Mesothelial cell of epicardium (in vitro differentiated cells): ENCODE measurements at regions not wholly inside any gene's neighbourhood (a gene's known extent, or its start where the extent isn't known, plus 50 kb on each side); places are given as distances from the start of the nearest gene placed in this dataset.

Source experiments
- DNase-seq, 2 experiments: peaks; one replicate each; pipeline ENCODE4 v3.0.0; 2021; ENCODE audit warnings: low spot score in 2 of 2; ENCODE audit not compliant: unreplicated experiment in 2 of 2
- H3K27ac Mint-ChIP-seq: 2 replicates; pipeline ENCODE4 v1.8.0; 2021; ENCODE audit warnings: mixed read lengths
- H3K27me3 Mint-ChIP-seq: 2 replicates; pipeline ENCODE4 v1.8.0; 2021; ENCODE audit warnings: low read depth, mixed read lengths
- H3K36me3 Mint-ChIP-seq: 2 replicates; pipeline ENCODE4 v1.8.0; 2021; ENCODE audit warnings: mixed read lengths
- H3K4me1 Mint-ChIP-seq: 2 replicates; pipeline ENCODE4 v1.8.0; 2021; ENCODE audit warnings: mixed read lengths
- H3K4me3 Mint-ChIP-seq: 2 replicates; pipeline ENCODE4 v1.8.0; 2021; ENCODE audit warnings: mild to moderate bottlenecking, moderate library complexity, mixed read lengths
- H3K9me3 Mint-ChIP-seq: 2 replicates; pipeline ENCODE4 v1.8.0; 2021; ENCODE audit warnings: mixed read lengths
- CTCF ChIP-seq: fragments of 200-600 bp; sonication (generic); IDR thresholded peaks from one replicate; pipeline ENCODE4 v1.5.0; 2021; ENCODE audit warnings: antibody characterized with exemption; ENCODE audit not compliant: unreplicated experiment

- no peak overlapping the region for H3K27ac Mint-ChIP-seq
- peaks cover 12% of the 10 kb centered on the region for H3K9me3 Mint-ChIP-seq
- H3K4me1 Mint-ChIP-seq: peaks cover 9% of the 10 kb centered on the region
- DNase-seq: no peak
- H3K4me3 Mint-ChIP-seq: no peak overlapping the region
- no peak for TF ChIP-seq CTCF
- H3K27me3 Mint-ChIP-seq: no peaks in the 10 kb centered on the region
- peaks cover 6% of the 10 kb centered on the region for H3K36me3 Mint-ChIP-seq
Observed at GRCh38 chr13:20291675-20292074, 59.6 kb upstream of the GJB6 start.

DNA sequence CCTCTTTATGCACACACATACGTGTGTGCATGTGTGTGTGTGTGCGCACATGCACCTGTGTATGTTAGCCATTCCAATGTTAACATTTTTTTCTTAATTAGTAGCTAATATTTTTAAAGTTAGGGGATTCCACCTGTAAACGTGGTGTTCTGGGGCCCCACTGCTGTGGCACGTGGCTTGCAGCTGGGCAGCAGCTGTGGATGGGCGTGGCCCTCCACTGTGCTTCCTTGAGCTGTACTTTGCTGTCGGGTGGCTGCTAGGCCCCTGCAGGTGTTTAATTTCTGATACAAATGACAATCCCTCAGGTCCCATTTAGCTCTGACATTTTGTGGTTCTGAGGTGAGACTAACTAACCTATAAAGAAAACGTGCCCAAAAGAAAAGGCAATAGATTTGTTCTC, 58.9 kb upstream of the GJB6 start:
- H3K9me3 Mint-ChIP-seq: peaks cover 18% of the 10 kb centered on the region
- no peak overlapping the region for H3K4me3 Mint-ChIP-seq
- H3K4me1 Mint-ChIP-seq: peaks cover 8% of the 10 kb centered on the region
- H3K36me3 Mint-ChIP-seq: peaks cover 11% of the 10 kb centered on the region
- H3K27ac Mint-ChIP-seq: no peak overlapping the region
- no peaks in the 10 kb centered on the region for H3K27me3 Mint-ChIP-seq
- no peak for DNase-seq
- TF ChIP-seq CTCF: no peak

GRCh38 chr13:20288561-20288960, 56.4 kb upstream of the GJB6 start:
- H3K27me3 Mint-ChIP-seq: no peaks in the 10 kb centered on the region
- H3K4me3 Mint-ChIP-seq: no peak overlapping the region
- peaks cover 14% of the 10 kb centered on the region for H3K36me3 Mint-ChIP-seq
- TF ChIP-seq CTCF: no peak
- H3K4me1 Mint-ChIP-seq: peaks cover 3% of the 10 kb centered on the region
- H3K9me3 Mint-ChIP-seq: peaks cover 30% of the 10 kb centered on the region
- no peak overlapping the region for H3K27ac Mint-ChIP-seq
- DNase-seq: no peak

GRCh38 chr13:20287976-20288375, 55.9 kb upstream of the GJB6 start:
- peaks cover 3% of the 10 kb centered on the region for H3K4me1 Mint-ChIP-seq
- H3K27ac Mint-ChIP-seq: no peak overlapping the region
- H3K9me3 Mint-ChIP-seq: peaks cover 31% of the 10 kb centered on the region
- DNase-seq: no peak
- H3K4me3 Mint-ChIP-seq: no peak overlapping the region
- peaks cover 14% of the 10 kb centered on the region for H3K36me3 Mint-ChIP-seq
- no peaks in the 10 kb centered on the region for H3K27me3 Mint-ChIP-seq
- no peak for TF ChIP-seq CTCF

- H3K27me3 Mint-ChIP-seq: no peaks in the 10 kb centered on the region
- peaks cover 15% of the 10 kb centered on the region for H3K36me3 Mint-ChIP-seq
- H3K27ac Mint-ChIP-seq: no peak overlapping the region
- no peak for TF ChIP-seq CTCF
- H3K4me3 Mint-ChIP-seq: no peak overlapping the region
- H3K9me3 Mint-ChIP-seq: peaks cover 34% of the 10 kb centered on the region
- DNase-seq: no peak
- H3K4me1 Mint-ChIP-seq: peaks cover 3% of the 10 kb centered on the region
Observed at GRCh38 chr13:20285530-20285929, 53.4 kb upstream of the GJB6 start.
